ENCODE measurements at regions not wholly inside any gene's neighbourhood (a gene's known extent, or its start where the extent isn't known, plus 50 kb on each side); places are given as distances from the start of the nearest gene placed in this dataset.

DNA sequence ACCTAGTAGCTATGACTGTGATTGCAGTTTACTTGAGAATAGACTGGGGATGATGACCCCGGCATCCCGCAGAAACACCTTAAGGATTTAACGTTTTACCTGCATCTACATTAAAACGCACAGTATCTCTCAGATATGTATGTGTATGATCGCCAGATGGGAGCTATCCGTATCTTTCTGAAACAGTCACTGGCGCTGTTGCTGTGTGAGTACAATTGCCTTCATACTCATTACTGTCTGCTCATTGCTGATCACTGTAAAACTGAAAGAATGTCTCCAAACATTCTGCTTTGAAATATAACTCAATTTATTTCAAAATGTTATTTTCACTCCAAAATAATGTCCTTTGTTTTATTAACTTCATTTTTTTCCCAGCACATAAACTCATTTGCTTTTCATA is 388.9 kb upstream of the AKR1E2 start:
- TF ChIP-seq POLR2A (IDR thresholded peaks at IDR 0.05) = no peak
- TF ChIP-seq, protein P1, sequence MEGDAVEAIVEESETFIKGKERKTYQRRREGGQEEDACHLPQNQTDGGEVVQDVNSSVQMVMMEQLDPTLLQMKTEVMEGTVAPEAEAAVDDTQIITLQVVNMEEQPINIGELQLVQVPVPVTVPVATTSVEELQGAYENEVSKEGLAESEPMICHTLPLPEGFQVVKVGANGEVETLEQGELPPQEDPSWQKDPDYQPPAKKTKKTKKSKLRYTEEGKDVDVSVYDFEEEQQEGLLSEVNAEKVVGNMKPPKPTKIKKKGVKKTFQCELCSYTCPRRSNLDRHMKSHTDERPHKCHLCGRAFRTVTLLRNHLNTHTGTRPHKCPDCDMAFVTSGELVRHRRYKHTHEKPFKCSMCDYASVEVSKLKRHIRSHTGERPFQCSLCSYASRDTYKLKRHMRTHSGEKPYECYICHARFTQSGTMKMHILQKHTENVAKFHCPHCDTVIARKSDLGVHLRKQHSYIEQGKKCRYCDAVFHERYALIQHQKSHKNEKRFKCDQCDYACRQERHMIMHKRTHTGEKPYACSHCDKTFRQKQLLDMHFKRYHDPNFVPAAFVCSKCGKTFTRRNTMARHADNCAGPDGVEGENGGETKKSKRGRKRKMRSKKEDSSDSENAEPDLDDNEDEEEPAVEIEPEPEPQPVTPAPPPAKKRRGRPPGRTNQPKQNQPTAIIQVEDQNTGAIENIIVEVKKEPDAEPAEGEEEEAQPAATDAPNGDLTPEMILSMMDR (IDR thresholded peaks at IDR 0.05) = no peak
- no peak for TF ChIP-seq POLR2AphosphoS5 (IDR thresholded peaks at IDR 0.05)
- no peak for TF ChIP-seq EP300 (IDR thresholded peaks at IDR 0.05)

All from sigmoid colon (tissue), 4 donors.